Skeletal muscle satellite cell (primary cell): ENCODE measurements at regions not wholly inside any gene's neighbourhood (a gene's known extent, or its start where the extent isn't known, plus 50 kb on each side); places are given as distances from the start of the nearest gene placed in this dataset.

Experiments
- H3K27me3 ChIP-seq: 2 replicates; pipeline ENCODE4 v1.7.0; 2013; ENCODE audit warnings: low read length; ENCODE audit not compliant: control insufficient read depth, insufficient read depth
- H3K36me3 ChIP-seq: 2 replicates; pipeline ENCODE4 v1.7.0; 2013; ENCODE audit warnings: mild to moderate bottlenecking, control low read depth, low read length; ENCODE audit not compliant: insufficient read depth
- H3K4me1 ChIP-seq: 2 replicates; pipeline ENCODE4 v1.7.0; 2013; ENCODE audit warnings: low read length; ENCODE audit not compliant: control insufficient read depth, insufficient read depth
- H3K4me2 ChIP-seq: 2 replicates; pipeline ENCODE4 v1.7.0; 2013; ENCODE audit warnings: mild to moderate bottlenecking, low read length
- H3K4me3 ChIP-seq: 2 replicates; pipeline ENCODE4 v1.7.0; 2013; ENCODE audit warnings: low read length
- H3K9ac ChIP-seq: 2 replicates; pipeline ENCODE4 v1.7.0; 2013; ENCODE audit warnings: mild to moderate bottlenecking, low read depth, low read length, moderate library complexity
- H3K9me3 ChIP-seq: replicated peaks from 2 replicates; pipeline ENCODE4 v1.7.0; 2013; ENCODE audit warnings: mild to moderate bottlenecking, control low read depth, low read length

GRCh38 chr5:120072068-120072761, 391.9 kb upstream of the PRR16 start:
- Histone ChIP-seq H3K4me2 (no peak overlapping the region), H3K9me3 (no peaks in the 10 kb centered on the region), H3K4me3 (no peak overlapping the region), H3K27me3 (no peaks in the 10 kb centered on the region), H3K4me1 (no peaks in the 10 kb centered on the region), H3K36me3 (no peaks in the 10 kb centered on the region), H3K9ac (no peak overlapping the region)

GRCh38 chr5:120073722-120074121, 390.4 kb upstream of the PRR16 start:
- H3K4me3 ChIP-seq = no peak overlapping the region
- H3K4me1 ChIP-seq = no peaks in the 10 kb centered on the region
- H3K27me3 ChIP-seq = no peaks in the 10 kb centered on the region
- H3K4me2 ChIP-seq = no peak overlapping the region
- no peaks in the 10 kb centered on the region for H3K36me3 ChIP-seq
- no peak overlapping the region for H3K9ac ChIP-seq
- no peaks in the 10 kb centered on the region for H3K9me3 ChIP-seq

- Histone ChIP-seq H3K36me3 (no peaks in the 10 kb centered on the region), H3K9me3 (no peaks in the 10 kb centered on the region), H3K27me3 (no peaks in the 10 kb centered on the region), H3K4me3 (no peak overlapping the region), H3K4me2 (no peak overlapping the region), H3K4me1 (peaks cover 3% of the 10 kb centered on the region), H3K9ac (no peak overlapping the region)
Observed at GRCh38 chr5:120080781-120081180, 383.3 kb upstream of the PRR16 start.

GRCh38 chr5:120082316-120083068, 381.6 kb upstream of the PRR16 start:
- H3K36me3 ChIP-seq = no peaks in the 10 kb centered on the region
- no peaks in the 10 kb centered on the region for H3K9me3 ChIP-seq
- no peak overlapping the region for H3K4me2 ChIP-seq
- H3K4me3 ChIP-seq = no peak overlapping the region
- H3K4me1 ChIP-seq = peaks cover 3% of the 10 kb centered on the region
- no peak overlapping the region for H3K9ac ChIP-seq
- H3K27me3 ChIP-seq = no peaks in the 10 kb centered on the region

GRCh38 chr5:120083851-120084542, 380.1 kb upstream of the PRR16 start:
- H3K9me3 ChIP-seq = no peaks in the 10 kb centered on the region
- no peak overlapping the region for H3K9ac ChIP-seq
- peaks cover 3% of the 10 kb centered on the region for H3K4me1 ChIP-seq

GRCh38 chr5:120084543-120084870, 379.6 kb upstream of the PRR16 start:
- H3K36me3 ChIP-seq = no peaks in the 10 kb centered on the region
- H3K9ac ChIP-seq = no peak overlapping the region
- H3K9me3 ChIP-seq = no peaks in the 10 kb centered on the region
- no peaks in the 10 kb centered on the region for H3K27me3 ChIP-seq
- no peak overlapping the region for H3K4me2 ChIP-seq
- H3K4me1 ChIP-seq = peaks cover 3% of the 10 kb centered on the region
- no peak overlapping the region for H3K4me3 ChIP-seq

More at GRCh38 chr5:120083851-120084542, 380.1 kb upstream of the PRR16 start:
- Histone ChIP-seq H3K36me3 (no peaks in the 10 kb centered on the region), H3K4me3 (no peak overlapping the region), H3K4me2 (no peak overlapping the region), H3K27me3 (no peaks in the 10 kb centered on the region)

- no peak overlapping the region for H3K4me2 ChIP-seq
- no peaks in the 10 kb centered on the region for H3K27me3 ChIP-seq
- peaks cover 3% of the 10 kb centered on the region for H3K4me1 ChIP-seq
- H3K36me3 ChIP-seq = no peaks in the 10 kb centered on the region
- no peak overlapping the region for H3K4me3 ChIP-seq
- H3K9me3 ChIP-seq = no peaks in the 10 kb centered on the region
- no peak overlapping the region for H3K9ac ChIP-seq
Observed at GRCh38 chr5:120086081-120086480, 378.0 kb upstream of the PRR16 start.

- no peak overlapping the region for H3K4me3 ChIP-seq
- H3K36me3 ChIP-seq = no peaks in the 10 kb centered on the region
- H3K4me1 ChIP-seq = peaks cover 3% of the 10 kb centered on the region
- H3K9ac ChIP-seq = no peak overlapping the region
- no peaks in the 10 kb centered on the region for H3K9me3 ChIP-seq
- H3K27me3 ChIP-seq = no peaks in the 10 kb centered on the region
- no peak overlapping the region for H3K4me2 ChIP-seq
Observed at GRCh38 chr5:120088412-120088811, 375.7 kb upstream of the PRR16 start.

- Histone ChIP-seq H3K4me3 (no peak overlapping the region), H3K36me3 (no peaks in the 10 kb centered on the region), H3K4me2 (no peak overlapping the region), H3K9ac (no peak overlapping the region), H3K4me1 (peaks cover 3% of the 10 kb centered on the region), H3K27me3 (no peaks in the 10 kb centered on the region), H3K9me3 (no peaks in the 10 kb centered on the region)
Observed at GRCh38 chr5:120088836-120089235, 375.3 kb upstream of the PRR16 start.

GRCh38 chr5:120091376-120091948, 372.6 kb upstream of the PRR16 start:
- Histone ChIP-seq H3K36me3 (no peaks in the 10 kb centered on the region), H3K9ac (no peak overlapping the region), H3K27me3 (no peaks in the 10 kb centered on the region)

GRCh38 chr5:120092649-120093048, 371.5 kb upstream of the PRR16 start:
- H3K9ac ChIP-seq = no peak overlapping the region
- no peaks in the 10 kb centered on the region for H3K27me3 ChIP-seq
- H3K4me1 ChIP-seq = peaks cover 14% of the 10 kb centered on the region
- H3K4me2 ChIP-seq = no peak overlapping the region
- no peaks in the 10 kb centered on the region for H3K9me3 ChIP-seq
- H3K36me3 ChIP-seq = no peaks in the 10 kb centered on the region
- H3K4me3 ChIP-seq = no peak overlapping the region

More at GRCh38 chr5:120091376-120091948, 372.6 kb upstream of the PRR16 start:
- no peak overlapping the region for H3K4me3 ChIP-seq
- no peaks in the 10 kb centered on the region for H3K9me3 ChIP-seq
- H3K4me1 ChIP-seq = peaks cover 8% of the 10 kb centered on the region
- no peak overlapping the region for H3K4me2 ChIP-seq
